Activated CD8-positive, alpha-beta memory T cell treated with anti-CD3 and anti-CD28 coated beads for 1 hour (primary cell): ENCODE measurements at regions not wholly inside any gene's neighbourhood (a gene's known extent, or its start where the extent isn't known, plus 50 kb on each side); places are given as distances from the start of the nearest gene placed in this dataset.

Experiments used
- DNase-seq, 2 donors: peaks; one replicate each; pipeline ENCODE4 v3.0.0-alpha.2; 2020; ENCODE audit warnings: low read depth in 1 of 2; ENCODE audit errors: extremely low read depth in 1 of 2

GRCh38 chr1:221335161-221336101, 406.5 kb downstream of the DUSP10 start:
- DNase-seq, result no peak

- DNase-seq, result no peak
Observed at GRCh38 chr1:221336126-221336525, 405.8 kb downstream of the DUSP10 start.

- DNase-seq, result no peak
Observed at GRCh38 chr1:221337106-221337505, 404.8 kb downstream of the DUSP10 start.

GRCh38 chr1:221343136-221343535, 398.8 kb downstream of the DUSP10 start:
- no peak for DNase-seq

- no peak for DNase-seq
Observed at GRCh38 chr1:221343607-221344006, 398.3 kb downstream of the DUSP10 start.

GRCh38 chr1:221344693-221345092, 397.2 kb downstream of the DUSP10 start:
- no peak for DNase-seq

GRCh38 chr1:221347706-221348105, 394.2 kb downstream of the DUSP10 start:
- DNase-seq, result no peak

- DNase-seq, result no peak
Observed at GRCh38 chr1:221350091-221350490, 391.8 kb downstream of the DUSP10 start.

GRCh38 chr1:221356693-221357092, 385.2 kb downstream of the DUSP10 start:
- DNase-seq, result no peak

GRCh38 chr1:221363039-221363438, 378.9 kb downstream of the DUSP10 start:
- no peak for DNase-seq

GRCh38 chr1:221366495-221367110, 375.3 kb downstream of the DUSP10 start:
- DNase-seq, result no peak

GRCh38 chr1:221371705-221372104, 370.2 kb downstream of the DUSP10 start:
- no peak for DNase-seq

GRCh38 chr1:221373795-221374194, 368.1 kb downstream of the DUSP10 start:
- no peak for DNase-seq

GRCh38 chr1:221376286-221376685, 365.6 kb downstream of the DUSP10 start:
- no peak for DNase-seq

GRCh38 chr1:221381910-221382623, 359.8 kb downstream of the DUSP10 start:
- no peak for DNase-seq

GRCh38 chr1:221392453-221392852, 349.4 kb downstream of the DUSP10 start:
- DNase-seq, result no peak

- no peak for DNase-seq
Observed at GRCh38 chr1:221394011-221394544, 347.8 kb downstream of the DUSP10 start.

- no peak for DNase-seq
Observed at GRCh38 chr1:221396526-221396925, 345.4 kb downstream of the DUSP10 start.

GRCh38 chr1:221397141-221397540, 344.7 kb downstream of the DUSP10 start:
- no peak for DNase-seq

GRCh38 chr1:221397606-221398005, 344.3 kb downstream of the DUSP10 start:
- DNase-seq, result no peak

- no peak for DNase-seq
Observed at GRCh38 chr1:221405146-221405545, 336.7 kb downstream of the DUSP10 start.
